Endothelial cell of umbilical vein (primary cell): ENCODE measurements at regions not wholly inside any gene's neighbourhood (a gene's known extent, or its start where the extent isn't known, plus 50 kb on each side); places are given as distances from the start of the nearest gene placed in this dataset.

Experiments used
- BruUV-seq: library from RNA; stranded (reverse); fragments of 400-500 nt; replicated peaks from 2 replicates; lab custom pipeline; 2021; lab: Mats Ljungman, UMichigan
- CTCF ChIA-PET: fragments of 300-600, 350-600 bp; sonication (Branson Sonifier 250); formaldehyde crosslinking; loops from one replicate; lab custom pipeline; 2021; ENCODE audit warnings: antibody characterized with exemption, inconsistent platforms; lab: Charles Lee
- POLR2A ChIA-PET: fragments of 300-600, 350-600 bp; sonication (Branson Sonifier 250); formaldehyde crosslinking; loops from one replicate; lab custom pipeline; 2021; ENCODE audit warnings: antibody characterized with exemption, inconsistent platforms; lab: Charles Lee
- DNase-seq: peaks from one replicate; pipeline ENCODE4 v3.0.0-alpha.2; 2011; ENCODE audit warnings: low read depth, low spot score
- FAIRE-seq: peaks from 2 replicates; lab custom pipeline; 2011; peaks lifted over from hg19 to GRCh38; lab: Jason Lieb, UNC
- H2AFZ ChIP-seq: 2 replicates; pipeline ENCODE4 v1.6.0; 2012; ENCODE audit warnings: low read depth, low read length, control low read depth, inconsistent platforms
- H3K27ac ChIP-seq: 2 replicates; pipeline ENCODE4 v1.5.1; 2011; ENCODE audit warnings: low read depth, mild to moderate bottlenecking, control low read depth, low read length, moderate library complexity; ENCODE audit not compliant: insufficient read depth
- H3K27me3 ChIP-seq, 2 experiments: 2 replicates each; pipeline versions ENCODE4 v1.6.0 to v1.6.1; 2011; ENCODE audit warnings: low read length in 2 of 2, mixed read lengths in 1 of 2; ENCODE audit not compliant: control insufficient read depth in 2 of 2, insufficient read depth in 2 of 2
- H3K36me3 ChIP-seq, 2 experiments: 2 replicates in 1 of 2; 3 replicates in 1 of 2; pipeline ENCODE4 v1.5.1; 2011; ENCODE audit warnings: low read length in 2 of 2, mild to moderate bottlenecking in 1 of 2, moderate library complexity in 1 of 2; ENCODE audit not compliant: control insufficient read depth in 2 of 2, insufficient read depth in 2 of 2; ENCODE audit errors: extremely low read depth in 1 of 2
- H3K4me1 ChIP-seq: 3 replicates; pipeline ENCODE4 v1.5.1; 2011; ENCODE audit warnings: mild to moderate bottlenecking, low read length; ENCODE audit not compliant: control insufficient read depth, insufficient read depth; ENCODE audit errors: extremely low read depth
- H3K4me2 ChIP-seq: 2 replicates; pipeline ENCODE4 v1.6.1; 2011; ENCODE audit warnings: low read length, control low read depth, mixed read lengths; ENCODE audit not compliant: insufficient read depth
- H3K4me3 ChIP-seq, 3 experiments: fragments of 200-600 bp in 1 of 3; sonication (generic), shearing (Covaris generic) in 1 of 3; replicated peaks in 1 of 3; 2 replicates each; pipeline ENCODE4 v1.5.1; 2011 to 2016; ENCODE audit warnings: control low read depth in 3 of 3, low read length in 3 of 3, mild to moderate bottlenecking in 2 of 3, inconsistent platforms in 1 of 3, low read depth in 1 of 3, moderate library complexity in 1 of 3; ENCODE audit not compliant: insufficient read depth in 1 of 3
- H3K79me2 ChIP-seq: 2 replicates; pipeline ENCODE4 v1.6.0; 2012; ENCODE audit warnings: low read length, inconsistent platforms; ENCODE audit not compliant: control insufficient read depth, insufficient read depth
- H3K9ac ChIP-seq: replicated peaks from 2 replicates; pipeline ENCODE3; 2011; ENCODE audit warnings: low read length, control low read depth; ENCODE audit not compliant: insufficient read depth; ENCODE audit errors: extremely low read depth
- H3K9me1 ChIP-seq: replicated peaks from 3 replicates; pipeline ENCODE4 v1.6.0; 2011; ENCODE audit warnings: mild to moderate bottlenecking, low read length; ENCODE audit not compliant: control insufficient read depth, insufficient read depth; ENCODE audit errors: extremely low read depth
- H3K9me3 ChIP-seq: replicated peaks from 2 replicates; pipeline ENCODE4 v1.5.1; 2012; ENCODE audit warnings: low read length, inconsistent platforms; ENCODE audit not compliant: control insufficient read depth, insufficient read depth
- H4K20me1 ChIP-seq: replicated peaks from 2 replicates; pipeline ENCODE3; 2011; ENCODE audit warnings: mild to moderate bottlenecking, low read length; ENCODE audit not compliant: control insufficient read depth, insufficient read depth; ENCODE audit errors: extremely low read depth
- CTCF ChIP-seq, 2 donors: IDR thresholded peaks; 1 replicate in 1 of 2; 2 replicates in 1 of 2; pipeline ENCODE4 v1.5.1; 2011; ENCODE audit warnings: low read length in 2 of 2, mild to moderate bottlenecking in 2 of 2, moderate library complexity in 2 of 2, control low read depth in 1 of 2, inconsistent platforms in 1 of 2, low read depth in 1 of 2; ENCODE audit not compliant: insufficient read depth in 1 of 2; ENCODE audit errors: extremely low read depth in 1 of 2
- EZH2 ChIP-seq: IDR thresholded peaks from 2 replicates; pipeline ENCODE4 v1.6.1; 2012; ENCODE audit warnings: borderline replicate concordance, low read depth, mild to moderate bottlenecking, moderate library complexity, low read length, inconsistent platforms; ENCODE audit not compliant: severe bottlenecking
- FOS ChIP-seq: IDR thresholded peaks from 2 replicates; pipeline ENCODE4 v1.6.1; 2011; ENCODE audit warnings: mild to moderate bottlenecking, low read length, moderate library complexity, borderline replicate concordance; ENCODE audit not compliant: insufficient read depth
- GATA2 ChIP-seq: IDR thresholded peaks from 2 replicates; pipeline ENCODE4 v1.7.0; 2011; ENCODE audit warnings: low read depth, mild to moderate bottlenecking, moderate library complexity, mixed read lengths, low read length; ENCODE audit not compliant: insufficient read length, insufficient read depth
- JUN ChIP-seq: IDR thresholded peaks from 2 replicates; pipeline ENCODE4 v1.6.1; 2011; ENCODE audit warnings: borderline replicate concordance, low read depth; ENCODE audit not compliant: insufficient read length, insufficient read depth
- MAX ChIP-seq: IDR thresholded peaks from 2 replicates; pipeline ENCODE4 v1.6.1; 2011; ENCODE audit not compliant: insufficient read depth, insufficient read length
- MYC ChIP-seq: IDR thresholded peaks from one replicate; pipeline ENCODE4 v1.6.1; 2011; ENCODE audit warnings: mild to moderate bottlenecking, low read depth, low read length
- POLR2A ChIP-seq: IDR thresholded peaks from 2 replicates; pipeline ENCODE4 v1.6.1; 2012; ENCODE audit warnings: low read depth, mild to moderate bottlenecking, control low read depth, low read length
- POLR2AphosphoS5 ChIP-seq: IDR thresholded peaks from 2 replicates; pipeline ENCODE4 v1.6.1; 2012; ENCODE audit warnings: low read depth, mild to moderate bottlenecking, control low read depth, low read length, moderate library complexity; ENCODE audit not compliant: insufficient read depth
- dilution Hi-C: fragments of 300-500 bp; cut with MboI; formaldehyde crosslinking; loops from one replicate; pipeline ENCODE4 v1.15.0; 2019; ENCODE audit warnings: low sequenced_read_pairs; ENCODE audit not compliant: extremely low pct_ligation_motif_present
- intact Hi-C: fragments of 100-400 bp; cut with micrococcal nuclease; formaldehyde crosslinking; loops from one replicate; pipeline ENCODE4 v1.10.0; 2022

- no TSS peak for BruUV-seq
- H3K79me2 ChIP-seq = no peaks in the 10 kb centered on the region
- H3K4me3 ChIP-seq = no peak overlapping the region
- ChIA-PET POLR2A (no interaction called here), CTCF (no interaction called here)
- no peaks in the 10 kb centered on the region for H3K9me3 ChIP-seq
- no peak for TF ChIP-seq MAX
- TF ChIP-seq CTCF (IDR thresholded peaks at IDR 0.05; ENCODE audit: extremely low read depth in 1 of 2, insufficient read depth in 1 of 2, low read depth in 1 of 2, low read length in 2 of 2) = no peak
- no peak for TF ChIP-seq POLR2AphosphoS5
- no peak for TF ChIP-seq GATA2
- TF ChIP-seq POLR2A = no peak
- TF ChIP-seq FOS = no peak
- TF ChIP-seq MYC = no peak
- TF ChIP-seq JUN = no peak
- TF ChIP-seq EZH2 = no peak
- no peaks in the 10 kb centered on the region for H3K9me1 ChIP-seq
- FAIRE-seq (no peak), DNase-seq (no peak)
- no peak overlapping the region for H3K9ac ChIP-seq
- H3K4me1 ChIP-seq = no peaks in the 10 kb centered on the region
- H2AFZ ChIP-seq = no peak overlapping the region
- H3K36me3 ChIP-seq = no peaks in the 10 kb centered on the region
- dilution Hi-C loops (no loop called here), intact Hi-C loops (no loop called here)
- no peaks in the 10 kb centered on the region for H3K27me3 ChIP-seq
- no peaks in the 10 kb centered on the region for H4K20me1 ChIP-seq
- H3K27ac ChIP-seq = no peak overlapping the region
- H3K4me2 ChIP-seq = no peak overlapping the region
Measured at GRCh38 chrY:19180824-19181223, 407.3 kb upstream of the HSFY2 start.
